GM21786 (cell line): ENCODE measurements at regions not wholly inside any gene's neighbourhood (a gene's known extent, or its start where the extent isn't known, plus 50 kb on each side); places are given as distances from the start of the nearest gene placed in this dataset.
A peak's percentile ranks its signal among the peaks of the same experiment; 100 is the strongest.

ENCODE experiments used
- ATAC-seq: cut with Tn5 transposase; IDR thresholded peaks from one replicate; pipeline ENCODE4 v1.9.1; 2021; ENCODE audit not compliant: unreplicated experiment

GRCh38 chr4:189440716-189441115 lies 500.0 kb upstream of the FRG1 start:
- ATAC-seq = no peak

- ATAC-seq = no peak
Measured at GRCh38 chr4:189443341-189443740, 497.3 kb upstream of the FRG1 start.

GRCh38 chr4:189445613-189446012 lies 495.1 kb upstream of the FRG1 start:
- ATAC-seq = no peak

- ATAC-seq = no peak
Measured at GRCh38 chr4:189463734-189464133, 476.9 kb upstream of the FRG1 start.

GRCh38 chr4:189494407-189494806 lies 446.3 kb upstream of the FRG1 start:
- ATAC-seq = no peak

GRCh38 chr4:189497516-189497915 lies 443.2 kb upstream of the FRG1 start:
- ATAC-seq = no peak

- ATAC-seq = no peak
Measured at GRCh38 chr4:189497996-189498395, 442.7 kb upstream of the FRG1 start.

GRCh38 chr4:189498457-189498856 lies 442.2 kb upstream of the FRG1 start:
- ATAC-seq = no peak

GRCh38 chr4:189499696-189500095 lies 441.0 kb upstream of the FRG1 start:
- no peak for ATAC-seq

- no peak for ATAC-seq
Measured at GRCh38 chr4:189500970-189501369, 439.7 kb upstream of the FRG1 start.

- ATAC-seq = peak; percentile 52
Measured at GRCh38 chr4:189502841-189503435, 437.7 kb upstream of the FRG1 start.

- no peak for ATAC-seq
Measured at GRCh38 chr4:189504220-189504619, 436.5 kb upstream of the FRG1 start.

- no peak for ATAC-seq
Measured at GRCh38 chr4:189505380-189505779, 435.3 kb upstream of the FRG1 start.

GRCh38 chr4:189506080-189506479 lies 434.6 kb upstream of the FRG1 start:
- no peak for ATAC-seq

- ATAC-seq = no peak
Measured at GRCh38 chr4:189507060-189507459, 433.6 kb upstream of the FRG1 start.

- no peak for ATAC-seq
Measured at GRCh38 chr4:189510601-189511000, 430.1 kb upstream of the FRG1 start.

- no peak for ATAC-seq
Measured at GRCh38 chr4:189511581-189511980, 429.1 kb upstream of the FRG1 start.

- ATAC-seq = no peak
Measured at GRCh38 chr4:189513421-189513820, 427.3 kb upstream of the FRG1 start.

- ATAC-seq = no peak
Measured at GRCh38 chr4:189514209-189514608, 426.5 kb upstream of the FRG1 start.

- no peak for ATAC-seq
Measured at GRCh38 chr4:189516902-189517301, 423.8 kb upstream of the FRG1 start.

GRCh38 chr4:189519186-189519585 lies 421.5 kb upstream of the FRG1 start:
- no peak for ATAC-seq

- ATAC-seq = no peak
Measured at GRCh38 chr4:189525304-189525703, 415.4 kb upstream of the FRG1 start.

- ATAC-seq = no peak
Measured at GRCh38 chr4:189530848-189531247, 409.8 kb upstream of the FRG1 start.

- no peak for ATAC-seq
Measured at GRCh38 chr4:189533603-189534002, 407.1 kb upstream of the FRG1 start.
